GM18517 (cell line): ENCODE measurements at regions not wholly inside any gene's neighbourhood (a gene's known extent, or its start where the extent isn't known, plus 50 kb on each side); places are given as distances from the start of the nearest gene placed in this dataset.
"Not testable (repeated sequence)": the region's sequence is repeated elsewhere in the genome, so short reads cannot be mapped to it uniquely, and the experiment has no call there.

ENCODE experiments used
- ATAC-seq: cut with Tn5 transposase; IDR thresholded peaks from one replicate; pipeline ENCODE4 v1.9.1; 2021; ENCODE audit warnings: mild to moderate bottlenecking, moderate library complexity; ENCODE audit not compliant: unreplicated experiment

DNA sequence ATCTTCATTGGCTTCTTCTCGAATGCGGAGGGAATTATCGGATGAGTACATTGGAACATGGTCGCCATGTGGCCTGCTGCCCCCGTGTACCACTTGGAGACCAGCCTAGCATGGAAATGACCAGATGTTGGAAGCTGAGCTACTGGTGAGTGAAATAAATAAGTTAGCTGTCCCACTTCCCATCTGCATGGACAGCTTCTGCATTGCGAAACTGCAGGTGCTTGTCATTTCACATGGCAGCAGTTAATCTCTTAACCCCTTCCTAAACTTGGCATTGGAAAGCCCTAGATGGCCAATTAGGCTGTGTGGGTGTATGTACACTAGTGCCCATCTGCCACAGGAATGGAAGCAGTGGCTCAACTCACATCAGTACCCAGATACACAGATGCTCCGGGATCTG is 246.6 kb upstream of the IL12B start:
- no peak for ATAC-seq

DNA sequence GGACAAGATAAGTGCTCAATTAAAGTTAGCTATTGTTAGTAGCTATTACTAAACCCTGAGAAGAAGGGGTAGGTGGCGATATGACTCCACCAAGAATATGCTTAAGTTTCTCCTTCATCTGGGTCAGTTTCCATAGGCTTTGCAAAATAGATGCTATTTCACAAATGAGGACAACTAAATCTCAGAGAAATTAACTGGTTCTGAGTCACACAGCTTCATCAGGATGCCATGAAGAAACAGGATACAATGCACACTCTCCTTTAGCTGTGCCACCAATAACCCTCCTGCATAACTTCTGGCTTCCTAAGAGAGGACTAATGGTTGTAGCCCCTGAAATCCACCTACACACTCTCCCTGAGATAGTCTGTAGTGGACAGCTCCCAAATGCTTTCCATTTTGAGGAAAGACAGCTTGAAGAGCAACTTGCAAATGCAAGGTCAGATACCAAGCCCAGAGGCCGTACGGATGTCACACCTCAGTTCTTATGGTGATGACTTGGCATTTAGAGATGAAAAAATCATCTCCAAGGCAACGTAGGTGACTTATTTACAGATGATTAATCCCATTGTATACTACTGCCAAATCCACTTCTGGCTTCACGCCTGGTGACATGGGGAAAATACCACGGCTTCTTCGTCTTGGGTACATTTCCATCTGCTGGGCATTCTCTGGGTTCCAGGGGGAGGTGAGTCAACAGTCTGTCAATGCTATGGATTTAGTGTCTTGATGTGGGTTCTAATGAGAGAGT is 251.4 kb upstream of the IL12B start:
- ATAC-seq = no peak

DNA sequence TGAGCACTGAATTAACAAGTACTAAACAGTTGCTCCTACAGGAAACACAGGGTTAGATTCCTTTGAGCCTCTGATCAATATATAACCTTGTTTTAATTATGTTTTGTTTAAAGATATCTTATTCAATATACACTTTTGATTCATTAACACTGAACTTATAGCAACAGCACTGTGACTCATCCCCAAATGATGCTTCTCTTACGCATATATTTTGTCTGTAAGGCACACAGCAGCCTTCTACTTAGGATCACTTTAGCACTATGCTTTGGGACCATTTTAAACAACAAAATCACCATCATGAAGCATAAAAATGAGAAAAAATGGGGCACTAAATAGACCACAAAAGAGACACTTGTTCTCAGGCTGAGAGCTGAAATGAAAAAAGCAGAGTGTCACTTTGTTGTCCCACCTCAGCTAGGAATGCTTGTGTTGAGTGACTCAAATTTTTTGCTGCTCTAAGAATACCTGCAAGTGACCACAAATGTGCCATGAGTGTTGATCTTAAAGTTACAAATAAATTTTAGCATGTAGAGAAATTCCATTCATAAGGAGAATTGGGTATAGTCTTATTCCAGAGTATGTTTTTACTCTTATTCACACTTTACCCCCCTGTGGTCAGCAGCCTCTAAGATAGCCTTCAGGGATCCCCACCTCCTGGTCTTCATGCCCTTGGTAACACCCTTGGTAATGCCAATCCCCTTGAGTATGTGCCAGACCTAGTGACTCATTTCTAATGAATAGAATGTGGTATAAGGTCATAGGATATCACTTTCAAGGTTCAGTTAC is 252.7 kb upstream of the IL12B start:
- ATAC-seq = no peak

DNA sequence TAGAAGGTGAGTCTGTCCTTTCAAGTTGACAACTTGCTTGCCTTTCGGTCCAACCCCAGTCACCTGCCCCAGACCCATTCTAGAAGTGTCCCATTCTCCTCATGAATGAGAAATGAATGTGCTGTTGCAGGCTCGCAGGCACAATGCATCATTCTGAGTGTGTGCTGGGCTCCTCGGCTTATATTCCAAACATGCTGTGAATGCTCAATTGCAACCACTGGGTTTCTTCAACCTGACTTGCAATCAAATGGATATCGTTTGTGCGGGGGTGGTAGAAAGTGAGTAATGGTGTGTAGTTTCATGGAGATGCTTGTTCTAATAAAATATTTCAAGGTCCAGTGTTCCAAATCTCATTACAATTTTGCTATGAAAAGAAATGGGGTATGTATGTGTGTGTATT is 256.6 kb upstream of the IL12B start:
- no peak for ATAC-seq

DNA sequence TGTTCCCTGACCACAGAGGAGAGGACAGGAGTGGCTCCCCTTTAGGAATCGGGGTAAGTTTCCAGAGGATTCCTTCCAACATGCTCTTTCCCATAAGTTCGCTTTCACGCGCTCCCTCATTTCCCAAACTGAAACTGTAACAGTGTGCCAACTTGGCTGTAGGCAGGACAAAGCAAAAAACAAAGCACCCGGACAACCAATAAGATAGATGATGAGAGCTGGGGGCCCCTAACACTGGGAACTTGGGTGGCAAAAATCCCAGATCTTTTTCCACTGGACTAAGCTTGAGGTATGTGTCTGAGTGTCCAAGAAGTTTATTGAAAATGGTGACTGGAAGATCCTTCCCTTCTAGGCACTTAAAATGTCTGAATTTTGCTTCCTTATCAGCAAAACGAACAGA is 258.7 kb upstream of the IL12B start:
- no peak for ATAC-seq

DNA sequence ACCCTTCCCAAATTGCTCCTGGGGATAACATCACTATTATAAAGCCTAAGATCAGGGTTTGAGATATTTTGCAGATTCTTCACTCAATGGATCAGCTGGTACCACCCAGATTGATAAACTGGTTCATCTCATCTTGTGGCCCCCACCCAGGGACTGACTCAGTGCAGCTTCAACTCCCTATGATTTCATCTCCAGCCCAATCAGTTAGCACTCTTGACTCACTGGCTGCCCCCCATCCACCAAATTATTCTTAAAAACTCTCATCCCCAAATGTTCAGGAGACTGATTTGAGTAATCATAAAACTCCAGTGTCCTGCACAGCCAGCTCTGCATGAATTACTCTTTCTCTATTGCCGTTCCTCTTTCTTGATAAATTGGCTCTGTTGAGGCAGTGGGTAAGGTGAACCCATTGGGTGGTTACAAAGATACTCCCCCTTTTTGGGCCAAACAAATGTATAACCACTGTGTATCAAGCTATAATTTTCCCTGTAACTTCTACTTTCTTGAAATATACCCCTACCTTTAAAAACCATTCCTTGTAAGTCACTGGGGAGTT is 263.3 kb upstream of the IL12B start:
- ATAC-seq = no peak

DNA sequence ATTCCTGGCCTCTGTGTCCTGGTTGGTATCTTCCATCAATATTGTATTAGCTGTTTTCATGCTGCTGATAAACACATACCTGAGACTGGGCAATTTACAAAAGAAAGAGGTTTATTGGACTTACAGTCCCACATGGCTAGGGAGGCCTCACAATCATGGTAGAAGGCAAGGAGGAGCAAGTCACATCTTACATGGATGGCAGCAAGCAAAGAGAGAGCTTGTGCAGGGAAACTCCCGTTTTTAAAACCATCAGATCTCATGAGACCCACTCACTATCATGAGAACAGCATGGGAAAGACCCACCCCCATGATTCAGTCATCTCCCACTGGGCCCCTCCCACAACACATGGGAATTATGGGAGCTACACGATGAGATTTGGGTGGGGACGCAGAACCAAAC is 265.3 kb upstream of the IL12B start:
- ATAC-seq = not testable (repeated sequence)

DNA sequence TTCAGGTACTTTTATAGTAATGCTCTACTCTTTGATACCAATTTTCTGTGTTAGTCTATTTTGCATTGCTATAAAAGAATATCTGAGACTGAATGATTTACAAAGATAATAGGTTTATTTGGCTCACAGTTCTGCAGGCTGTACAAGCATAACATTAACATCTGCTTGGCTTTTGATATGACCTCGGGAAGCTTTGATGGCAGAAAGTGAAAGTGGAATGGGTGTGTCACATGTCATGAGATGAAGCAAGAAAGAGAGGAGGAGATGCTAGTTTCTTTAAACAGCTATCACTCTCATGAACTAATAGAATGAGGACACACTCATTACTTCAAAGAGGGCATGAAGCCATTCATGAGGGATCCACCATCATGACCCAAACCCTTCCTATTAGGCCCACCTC is 270.9 kb upstream of the IL12B start:
- no peak for ATAC-seq

DNA sequence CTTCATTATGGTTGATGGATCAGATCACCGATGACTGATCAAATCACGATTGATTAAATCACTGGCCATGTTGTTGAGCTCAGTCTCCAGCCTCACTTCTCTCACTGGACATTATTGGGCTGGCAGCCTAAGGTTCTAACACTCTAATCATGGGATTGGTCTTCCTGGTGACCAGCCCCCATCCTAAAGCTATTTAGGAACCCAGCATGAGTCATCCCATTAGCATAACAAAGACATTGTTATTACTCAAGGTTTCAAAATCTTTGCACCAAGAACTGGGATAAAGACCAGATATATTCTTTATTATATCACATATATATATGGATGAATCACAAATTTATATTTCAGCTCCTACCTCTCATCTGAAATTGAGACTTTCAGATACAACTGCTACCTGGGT is 272.1 kb upstream of the IL12B start:
- no peak for ATAC-seq

DNA sequence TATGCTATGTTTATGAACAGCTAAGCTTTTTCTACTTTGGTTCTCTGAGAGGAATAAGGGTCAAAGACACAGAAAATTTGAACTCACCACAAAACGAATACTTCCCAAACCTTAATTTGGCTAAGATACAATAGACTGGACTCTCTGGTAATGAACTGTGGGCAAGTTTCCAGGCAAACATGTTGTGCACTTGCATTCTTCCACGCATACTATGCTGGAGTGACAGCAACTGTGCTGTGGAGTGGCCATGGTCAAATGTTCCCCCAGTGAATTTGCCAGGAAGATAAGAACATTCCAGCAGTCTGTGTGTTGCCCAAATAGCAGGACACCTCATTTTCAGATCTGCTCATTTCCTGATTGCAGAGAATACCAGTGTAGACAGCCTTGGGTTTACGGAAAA is 275.3 kb upstream of the IL12B start:
- no peak for ATAC-seq

DNA sequence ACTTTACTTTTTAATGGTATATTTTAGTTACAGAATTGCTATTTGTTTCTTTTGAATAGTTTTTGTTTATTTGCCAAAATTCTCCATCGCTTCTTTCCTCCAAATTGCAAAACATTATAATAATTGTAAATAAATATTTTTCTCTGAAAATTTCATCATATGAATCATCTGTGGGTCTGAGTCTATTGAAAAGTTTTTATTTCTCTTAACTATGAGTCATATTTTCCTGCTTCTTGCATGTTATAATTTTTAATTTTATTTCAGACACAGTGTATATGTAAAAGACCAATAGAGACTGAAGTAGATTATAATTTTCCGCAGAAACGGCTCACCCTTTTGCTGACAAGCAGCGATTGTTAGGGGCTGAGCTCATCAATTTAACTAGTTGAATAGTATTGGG is 279.1 kb upstream of the IL12B start:
- ATAC-seq = no peak

DNA sequence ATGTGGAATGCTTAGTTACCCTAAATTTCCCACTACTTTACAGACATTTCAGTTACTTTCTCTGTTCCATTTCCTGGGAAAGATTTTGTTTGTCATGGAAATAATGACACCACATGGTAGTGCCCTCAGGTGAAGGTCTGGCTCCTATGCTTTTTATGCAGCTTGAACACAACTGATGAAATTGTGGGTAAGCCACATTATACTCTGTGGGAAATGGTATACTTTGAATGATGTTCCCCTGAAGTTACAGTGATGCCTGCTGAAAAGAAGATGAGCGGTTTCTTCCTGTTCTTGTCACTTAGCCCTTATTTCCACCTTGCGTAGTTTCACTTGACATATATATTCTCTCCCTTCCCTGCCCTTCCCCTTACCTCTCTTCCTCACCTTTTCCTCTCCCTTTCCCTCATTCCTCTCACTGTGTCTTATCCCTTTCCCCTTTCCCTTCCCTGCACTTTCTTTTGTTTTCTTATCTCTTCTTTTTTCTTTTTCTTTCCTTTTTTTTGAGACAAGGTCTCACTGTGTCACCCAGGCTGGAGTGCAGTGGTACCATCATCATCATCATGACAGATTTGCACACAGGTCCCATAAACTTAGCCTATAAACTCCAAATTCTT is 280.8 kb upstream of the IL12B start:
- no peak for ATAC-seq

DNA sequence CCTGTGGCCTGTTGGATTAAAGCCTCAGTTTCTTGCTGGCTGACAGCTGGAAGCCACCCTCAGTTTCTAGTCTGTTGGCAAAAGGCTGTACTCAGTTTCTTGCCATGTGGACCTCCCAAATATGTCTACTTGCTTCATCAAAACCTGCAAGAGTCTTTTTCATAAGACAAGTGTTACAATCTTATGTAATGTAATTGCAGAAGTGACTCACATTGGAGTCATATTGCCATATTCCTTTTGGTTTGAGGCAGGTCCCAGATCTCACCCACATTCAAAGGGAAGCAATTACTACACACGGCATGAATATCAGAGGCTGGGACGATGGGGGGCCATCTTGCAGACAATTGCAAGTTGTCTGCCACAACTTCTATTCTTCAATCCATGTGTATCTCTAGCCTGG is 286.7 kb upstream of the IL12B start:
- no peak for ATAC-seq

DNA sequence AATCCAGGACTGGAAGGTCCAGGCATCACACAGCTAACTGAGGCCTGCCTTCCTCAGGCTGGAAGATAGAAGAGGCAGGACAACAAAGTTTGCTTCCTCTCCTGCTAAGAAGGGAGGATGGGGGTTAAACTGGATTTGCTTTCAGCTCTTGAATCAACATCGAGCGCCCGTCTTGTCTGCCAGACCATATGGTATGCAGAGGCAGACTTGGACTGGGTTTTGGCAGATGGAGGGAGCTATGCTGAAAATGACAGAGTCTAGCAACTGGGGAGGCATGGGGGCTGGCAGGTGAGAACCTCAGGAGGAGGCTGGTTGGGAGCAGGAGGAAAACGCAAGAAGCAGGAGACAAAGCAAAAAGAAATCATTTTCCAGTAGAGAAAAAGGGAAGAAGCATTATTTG is 289.5 kb upstream of the IL12B start:
- ATAC-seq = no peak

DNA sequence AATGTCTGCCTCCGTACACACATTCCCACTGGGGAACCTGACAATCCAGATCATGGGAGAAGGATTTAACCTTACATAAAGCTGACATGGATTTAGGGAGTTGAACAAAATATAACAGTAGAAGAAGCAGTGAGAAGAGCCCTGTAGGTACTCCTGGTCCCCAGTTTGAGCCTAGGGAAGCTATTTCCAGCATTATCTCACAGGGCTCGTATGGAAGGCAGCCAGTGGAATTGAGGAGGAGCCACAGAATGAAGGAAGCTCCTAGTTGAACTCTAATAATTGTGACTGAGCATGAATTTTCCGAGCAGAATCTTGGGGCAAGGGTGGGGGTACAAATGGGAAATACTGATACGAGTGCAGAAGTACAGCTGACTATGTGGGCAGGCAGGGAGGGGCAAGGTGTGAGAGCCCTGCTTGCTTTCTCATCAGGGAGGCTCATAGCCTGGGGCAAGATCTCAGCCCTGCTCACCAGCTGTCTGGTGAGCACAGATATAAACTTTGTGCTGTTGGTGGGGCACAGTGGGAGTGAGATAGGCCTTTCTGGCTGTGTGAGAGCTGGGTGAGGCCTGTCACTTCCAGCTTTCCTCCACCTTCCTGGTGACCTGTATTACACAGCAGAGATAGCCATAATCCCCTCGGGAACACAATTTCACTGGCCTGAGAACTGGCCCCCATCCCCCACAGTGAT is 290.7 kb upstream of the IL12B start:
- ATAC-seq = no peak

DNA sequence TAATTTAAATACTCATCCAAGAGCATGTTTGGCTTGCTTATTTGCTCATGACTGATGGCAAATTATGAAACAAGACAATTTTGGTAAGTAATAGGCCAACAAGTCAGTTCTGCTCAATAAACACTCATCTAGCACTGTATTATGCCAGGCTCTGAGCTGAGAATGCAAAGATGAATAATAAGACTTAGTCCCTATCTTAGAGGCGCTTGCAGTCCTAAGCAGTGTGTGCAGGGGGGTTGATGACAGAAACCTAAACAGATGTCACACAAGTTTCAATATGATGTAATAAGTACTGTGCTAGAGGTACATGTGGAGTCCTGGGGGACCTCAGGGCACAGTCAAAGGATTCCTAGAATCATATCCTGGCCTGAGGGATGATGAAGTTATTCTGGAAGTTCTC is 287.6 kb upstream of the ADRA1B start:
- ATAC-seq = no peak

DNA sequence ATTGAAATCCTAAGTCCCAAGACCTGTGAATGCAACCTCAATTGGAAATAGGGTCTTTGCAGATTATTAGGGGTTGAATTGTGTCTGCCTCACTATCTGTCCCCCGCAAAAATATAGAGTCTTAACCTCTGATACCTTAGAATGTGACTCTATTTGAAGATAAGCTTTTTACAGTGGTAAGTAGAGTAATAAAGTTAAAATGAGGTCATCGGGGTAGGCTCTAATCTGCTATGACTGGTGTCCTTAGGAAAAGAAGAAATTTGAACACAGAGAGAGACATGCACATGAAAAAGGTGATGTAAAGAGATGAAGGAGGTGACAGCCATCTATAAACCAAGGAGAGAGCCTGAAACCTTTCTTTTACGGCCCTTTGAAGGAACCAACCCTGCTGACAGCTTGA is 287.1 kb upstream of the ADRA1B start:
- ATAC-seq = no peak

DNA sequence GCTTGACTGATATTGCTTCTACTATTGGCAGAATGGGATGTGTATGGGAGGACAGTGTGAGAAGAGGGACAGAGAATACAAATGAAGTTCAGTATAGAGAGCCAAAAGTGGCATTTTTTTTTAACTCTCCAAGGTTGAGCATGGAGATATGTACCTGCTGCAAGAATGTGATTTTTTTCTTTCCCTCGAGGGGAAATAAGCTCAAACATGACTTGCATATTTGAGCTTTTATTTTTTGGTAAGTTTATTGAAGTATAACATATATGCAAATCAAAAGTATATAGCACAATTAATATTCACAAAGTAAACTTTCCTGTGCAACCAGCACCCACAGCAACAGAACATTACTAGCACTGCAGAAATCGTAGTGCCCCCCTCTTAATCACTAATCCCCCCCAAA is 285.7 kb upstream of the ADRA1B start:
- ATAC-seq = no peak

DNA sequence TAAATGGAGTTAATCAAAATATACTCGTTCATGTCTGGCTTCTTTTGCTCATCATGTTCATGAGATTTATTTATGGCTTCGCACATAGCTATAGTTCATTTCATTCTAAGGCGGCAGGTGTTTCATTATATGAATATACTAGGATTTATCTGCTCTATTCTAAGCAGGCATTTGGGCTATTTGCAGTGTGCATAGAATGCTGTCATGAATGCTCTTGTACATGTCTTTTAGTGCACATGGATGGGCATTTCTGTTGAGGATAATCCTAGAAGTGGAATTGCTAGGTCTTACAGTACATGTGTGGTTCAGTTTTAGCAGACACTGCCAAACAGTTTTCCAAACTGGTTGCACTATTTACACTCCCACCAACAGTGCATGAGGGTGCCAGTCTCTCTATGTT is 285.3 kb upstream of the ADRA1B start:
- ATAC-seq = no peak

DNA sequence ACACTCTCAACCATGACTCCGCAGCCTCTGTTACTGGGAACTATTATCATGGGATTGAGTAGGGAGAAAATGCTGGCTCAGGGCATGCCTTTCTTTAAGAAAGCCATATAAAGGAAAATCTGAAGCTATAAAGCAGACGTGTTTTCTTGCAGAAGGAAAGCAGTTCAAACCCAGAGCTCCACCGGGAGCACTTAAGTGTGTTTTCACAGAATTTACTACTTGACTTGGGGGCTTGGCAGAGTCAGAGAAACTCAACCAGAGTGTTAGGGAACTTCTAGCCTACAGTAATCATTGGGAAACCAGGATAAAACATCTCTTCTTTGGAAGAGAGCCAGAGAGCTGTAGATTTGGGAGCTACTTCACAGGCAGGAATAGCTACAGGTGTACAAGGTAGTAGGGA is 283.4 kb upstream of the ADRA1B start:
- ATAC-seq = no peak

DNA sequence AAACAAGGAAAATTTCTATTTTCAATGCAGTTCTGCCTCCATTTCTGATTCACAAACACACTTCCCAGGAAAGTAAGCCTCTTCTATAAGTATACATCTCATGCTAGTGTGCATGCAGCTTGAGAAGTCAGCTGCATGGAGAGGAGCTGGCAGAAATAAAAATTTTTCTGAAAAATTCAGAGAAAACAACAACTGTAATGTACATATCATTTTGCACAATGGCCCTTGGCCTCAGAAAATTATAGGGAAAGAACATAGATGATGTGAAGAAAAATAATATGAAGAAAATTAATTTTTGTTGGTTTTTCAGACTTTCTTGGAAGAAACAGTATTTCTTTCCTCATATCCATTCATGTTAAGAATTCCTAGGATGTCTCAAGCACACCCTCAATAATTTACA is 277.8 kb upstream of the ADRA1B start:
- no peak for ATAC-seq
